Germinal center (tissue), 1 donor: ENCODE measurements at regions not wholly inside any gene's neighbourhood (a gene's known extent, or its start where the extent isn't known, plus 50 kb on each side); places are given as distances from the start of the nearest gene placed in this dataset.
"Not testable (repeated sequence)": the region's sequence is repeated elsewhere in the genome, so short reads cannot be mapped to it uniquely, and the experiment has no call there.

Source experiments
- DNase-seq: peaks from one replicate; pipeline ENCODE4 v3.0.0; 2012; ENCODE audit warnings: mixed read lengths, low spot score

DNA sequence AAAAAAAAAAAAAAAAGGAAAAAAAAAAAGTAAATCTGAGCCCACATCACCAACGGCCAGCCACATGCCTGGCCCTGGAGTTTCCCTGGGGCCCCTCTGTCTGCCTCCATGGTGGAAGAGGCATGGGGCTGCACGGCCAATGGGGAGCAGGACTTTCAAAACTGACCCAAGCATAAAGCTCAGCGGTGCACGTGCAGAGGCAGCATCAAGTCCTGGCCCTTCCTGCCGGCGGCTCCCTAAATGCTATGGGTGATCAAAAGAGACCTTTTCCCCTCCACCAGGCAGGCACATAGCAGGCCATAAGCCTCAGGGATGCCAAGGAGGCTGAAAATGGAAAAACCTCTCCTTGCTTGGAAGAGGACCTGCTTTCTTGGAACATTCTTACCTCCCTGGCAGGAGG, 94.3 kb downstream of the OAT start:
- no peak for DNase-seq

GRCh38 chr10:124323806-124324205, 94.9 kb downstream of the OAT start:
- DNase-seq: no peak

DNA sequence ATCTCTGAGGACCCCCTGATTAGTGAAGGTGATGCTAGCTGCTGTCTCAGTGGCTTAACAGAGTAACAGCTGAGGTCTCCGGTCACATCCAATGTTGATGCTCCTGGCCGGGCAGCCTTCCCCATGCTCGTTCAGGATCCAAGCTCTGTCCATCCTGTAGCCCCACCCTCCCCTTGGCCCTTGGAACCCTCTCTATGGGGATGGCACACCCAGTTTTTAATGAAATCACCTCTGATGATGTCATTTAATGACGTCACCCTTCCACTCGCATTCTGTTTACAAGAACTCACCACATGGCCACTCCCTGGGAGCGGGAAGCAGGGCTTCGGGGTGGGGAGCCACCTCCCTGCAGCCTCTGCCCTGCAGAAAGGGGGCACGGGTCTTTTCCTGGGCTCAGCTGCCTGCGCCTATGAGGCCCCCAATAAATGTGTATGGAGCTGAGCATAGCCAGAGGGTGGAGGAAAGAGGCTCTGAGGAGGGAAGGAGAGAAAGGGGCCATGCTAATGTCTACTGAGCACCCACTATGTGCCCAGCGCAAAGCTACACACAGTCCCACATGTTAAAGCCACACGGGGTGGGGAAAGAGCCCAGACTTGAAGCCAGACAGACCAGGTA, 95.5 kb downstream of the OAT start:
- DNase-seq: no peak

DNA sequence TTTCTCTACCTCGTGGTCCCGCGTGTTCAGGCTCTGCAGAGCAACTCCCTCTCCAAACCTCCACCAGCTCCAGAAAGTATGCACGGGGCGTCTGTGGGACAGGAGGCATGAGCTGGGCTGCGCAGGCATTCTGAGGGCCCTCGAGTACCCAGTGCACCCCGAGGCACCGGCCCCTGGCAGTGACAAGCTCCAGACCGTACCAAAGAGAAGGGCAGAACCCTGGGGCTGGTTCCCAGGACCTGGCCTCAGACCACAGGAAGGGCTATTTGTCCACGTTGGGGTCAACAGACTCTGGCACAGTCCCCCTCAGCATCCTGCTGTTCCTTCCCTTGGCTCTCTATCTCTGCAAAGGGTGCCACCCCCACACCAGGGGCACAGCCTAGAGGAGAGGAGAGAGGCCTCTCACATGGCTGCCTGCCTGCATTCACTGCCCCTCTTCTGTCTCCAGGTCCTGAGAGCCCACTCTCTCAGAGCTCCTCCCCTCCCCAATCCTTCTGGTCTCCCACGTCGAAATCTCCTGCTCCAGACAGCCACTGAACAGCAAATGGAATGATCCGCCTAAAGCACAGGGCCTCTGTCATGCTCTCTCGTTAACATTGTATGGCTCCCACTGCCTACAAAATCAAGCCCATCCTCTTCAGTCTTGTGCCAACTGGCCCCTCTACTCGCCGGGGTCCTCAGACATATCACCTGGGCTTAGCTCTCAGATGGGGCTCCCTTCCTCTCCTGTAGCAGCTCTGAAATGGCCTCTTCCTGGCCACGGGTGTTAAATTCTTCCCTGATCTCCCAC, 96.3 kb downstream of the OAT start:
- no peak for DNase-seq

DNA sequence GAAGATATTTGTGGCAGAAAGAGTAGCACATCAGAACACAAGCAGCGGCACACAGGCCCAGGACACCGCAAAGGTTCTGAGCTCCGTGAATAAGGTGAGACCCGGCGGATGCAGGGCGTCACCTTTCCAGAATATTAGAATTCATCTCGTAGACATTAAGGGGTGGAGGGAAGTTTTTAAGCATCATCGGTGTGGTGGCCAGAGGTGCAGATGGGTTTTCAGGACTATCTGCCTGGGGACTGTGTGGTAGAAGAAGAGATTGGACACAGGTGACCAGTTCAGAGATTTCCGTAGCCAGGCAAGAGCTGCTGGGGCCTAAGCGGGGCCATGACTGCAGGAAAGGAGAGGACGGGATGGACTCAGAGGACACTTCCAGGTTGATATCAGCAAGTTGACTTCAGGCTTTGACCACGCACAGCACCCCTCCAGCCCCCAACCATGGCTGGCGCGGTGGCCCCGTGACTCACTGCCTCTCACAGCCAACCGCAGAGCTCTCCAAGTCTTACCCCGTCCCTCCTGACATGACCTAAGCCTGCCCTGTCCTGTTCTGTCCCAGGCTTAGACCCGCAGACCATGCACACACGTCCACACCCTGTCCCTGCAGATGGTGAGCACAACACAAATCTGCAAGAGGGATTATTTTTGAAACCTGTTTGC, 97.2 kb downstream of the OAT start:
- no peak for DNase-seq

DNA sequence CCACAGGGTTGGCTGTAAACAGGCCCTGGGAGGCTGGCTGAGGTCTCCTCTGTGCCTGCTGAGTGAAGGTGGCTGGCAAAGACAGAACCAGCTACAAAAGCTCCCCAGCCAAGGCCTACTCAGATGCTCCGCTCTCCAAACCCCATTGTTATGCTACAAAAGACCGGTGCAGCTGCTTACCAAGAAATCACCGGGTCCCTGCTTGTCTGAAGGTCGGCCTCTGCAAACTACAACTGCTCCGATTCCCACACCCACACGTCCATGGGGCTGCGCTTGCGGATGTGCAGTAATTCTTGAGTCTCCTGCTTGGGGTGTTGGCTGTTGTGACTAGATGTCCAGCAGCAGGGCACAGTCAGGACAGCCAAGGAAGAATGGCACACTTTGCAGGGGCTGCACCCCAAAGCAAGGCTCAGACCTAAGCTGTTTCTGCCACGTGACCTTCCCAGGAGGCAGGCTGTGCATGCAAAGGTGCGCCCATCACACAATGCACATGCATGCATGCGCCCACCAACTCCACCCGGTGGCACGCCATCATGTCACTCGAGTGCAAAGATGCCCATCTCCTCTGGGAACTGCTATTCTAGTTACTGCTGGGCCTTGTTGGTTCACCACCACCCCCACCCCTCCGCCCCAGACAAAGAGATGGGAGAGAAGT, 97.8 kb downstream of the OAT start:
- no peak for DNase-seq

- no peak for DNase-seq
These were observed 98.8 kb downstream of the OAT start for GRCh38 chr10:124319926-124320391.

GRCh38 chr10:124319520-124319919, 99.2 kb downstream of the OAT start:
- DNase-seq: not testable (repeated sequence)

DNA sequence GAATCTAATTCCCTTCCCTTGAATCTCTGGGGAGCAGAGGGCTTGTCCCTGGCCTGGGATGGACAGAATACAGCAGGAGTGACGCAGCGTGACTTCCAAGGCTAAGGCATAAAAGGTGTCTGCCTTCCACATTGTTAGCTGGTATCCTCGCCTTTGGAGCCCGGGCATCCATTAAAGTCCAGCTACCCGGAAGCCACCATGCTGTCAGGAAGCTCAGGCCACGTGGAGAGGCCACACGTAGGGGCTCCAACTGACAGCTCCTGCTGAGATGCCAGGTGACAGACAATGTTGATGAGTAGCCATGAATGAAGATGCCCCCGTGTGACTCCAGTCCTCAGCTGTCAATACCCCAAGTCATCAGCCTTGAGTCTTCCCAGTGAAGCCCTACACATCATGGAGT, 99.9 kb downstream of the OAT start:
- DNase-seq: no peak

DNA sequence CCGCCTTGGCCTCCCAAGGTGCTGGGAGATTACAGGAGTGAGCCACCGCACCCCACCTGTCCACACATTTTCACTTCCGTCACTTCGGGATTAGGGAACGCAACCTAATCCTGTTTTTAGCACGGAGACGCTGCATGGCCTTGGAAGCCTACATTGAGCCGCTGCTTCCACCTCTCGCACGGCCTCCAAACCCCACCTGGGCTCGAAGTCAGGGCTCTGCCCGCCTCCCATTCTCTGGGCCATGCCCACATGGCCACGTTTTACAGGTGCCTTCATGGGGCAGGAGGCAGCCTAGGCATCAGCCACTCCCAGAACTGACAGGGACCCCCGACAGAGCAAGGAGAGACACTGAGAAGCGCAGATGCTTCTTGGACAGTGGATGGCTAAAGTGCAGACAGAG, 100.6 kb downstream of the OAT start:
- DNase-seq: no peak

DNA sequence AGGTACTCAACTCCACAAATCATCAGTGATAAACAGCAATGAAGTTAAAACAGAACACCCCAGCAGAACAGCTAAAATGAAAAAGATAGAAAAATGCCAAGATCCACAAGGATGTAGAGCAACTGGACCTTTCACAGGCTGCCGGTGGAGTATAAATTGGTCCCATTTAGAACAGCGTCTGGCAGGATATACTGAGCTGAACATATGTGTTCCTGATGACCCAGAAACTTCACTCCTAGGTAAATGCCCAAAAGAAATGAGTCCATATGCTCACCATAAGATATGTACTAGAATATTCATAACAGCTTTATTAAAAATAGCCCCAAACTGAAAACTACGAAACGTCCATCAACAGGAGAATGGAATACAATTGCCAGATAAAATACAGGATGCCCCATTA, 102.4 kb downstream of the OAT start:
- DNase-seq: no peak

GRCh38 chr10:124315591-124316270, 103.0 kb downstream of the OAT start:
- no peak for DNase-seq

DNA sequence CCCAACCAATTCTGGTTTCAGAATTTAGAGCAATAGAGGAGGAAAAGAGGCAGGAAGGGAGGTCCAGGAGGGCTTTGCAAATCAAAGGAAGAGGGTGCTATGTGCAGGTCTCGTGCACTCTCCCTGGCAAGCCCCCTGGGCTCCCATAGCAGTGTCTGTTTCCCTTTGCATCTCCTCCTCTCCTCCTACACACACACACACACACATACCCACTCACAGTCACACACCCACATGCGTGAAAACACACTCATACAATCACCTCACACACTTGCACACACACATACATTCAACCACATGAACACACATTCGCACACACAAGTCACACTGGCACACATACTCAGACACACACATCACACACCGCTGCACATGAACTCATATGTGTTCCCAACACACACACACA, 105.3 kb downstream of the OAT start:
- no peak for DNase-seq

DNA sequence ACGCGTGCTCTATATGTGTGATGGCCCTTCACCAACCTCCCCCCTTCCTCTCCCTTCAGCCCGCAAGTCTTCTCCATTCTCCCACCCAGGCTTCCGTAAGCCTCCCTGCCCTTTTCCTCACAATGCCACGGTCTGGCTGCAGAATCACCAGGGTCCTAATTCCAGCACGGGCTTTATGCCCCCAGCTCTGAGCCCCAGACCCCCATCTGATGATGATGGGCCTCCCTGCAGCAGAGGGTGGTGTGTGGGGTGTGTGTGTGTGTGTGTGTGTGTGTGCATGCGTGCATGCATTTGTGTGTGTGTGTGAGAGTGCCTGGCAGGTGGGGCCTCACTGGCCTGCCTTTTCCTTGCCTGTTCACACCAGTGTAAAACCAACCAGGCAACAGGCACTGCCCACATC, 109.9 kb downstream of the OAT start:
- no peak for DNase-seq

- no peak for DNase-seq
These were observed 110.6 kb downstream of the OAT start for GRCh38 chr10:124308056-124308645.

DNA sequence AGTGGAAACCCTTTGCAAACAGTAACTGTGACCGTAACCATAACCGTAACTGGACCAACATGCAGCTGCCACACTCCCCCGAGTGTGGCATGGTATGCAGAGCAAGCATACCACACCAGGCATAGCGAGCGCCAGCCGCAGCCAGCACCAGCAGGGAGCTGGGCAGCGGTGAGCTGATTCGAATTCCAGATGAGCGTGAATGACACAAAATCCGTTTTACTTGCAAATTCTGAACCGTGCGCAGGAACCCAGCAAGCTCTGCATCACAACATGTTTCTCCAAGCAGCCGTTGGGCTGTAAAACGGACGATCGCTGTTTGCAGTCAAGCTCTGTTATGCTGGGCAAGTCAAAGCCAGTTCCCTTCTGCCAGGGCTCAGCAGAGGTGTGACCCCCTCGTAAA, 111.1 kb downstream of the OAT start:
- DNase-seq: no peak

GRCh38 chr10:124306922-124307371, 111.8 kb downstream of the OAT start:
- no peak for DNase-seq

- DNase-seq: no peak
These were observed 112.2 kb downstream of the OAT start for GRCh38 chr10:124306520-124306919.

DNA sequence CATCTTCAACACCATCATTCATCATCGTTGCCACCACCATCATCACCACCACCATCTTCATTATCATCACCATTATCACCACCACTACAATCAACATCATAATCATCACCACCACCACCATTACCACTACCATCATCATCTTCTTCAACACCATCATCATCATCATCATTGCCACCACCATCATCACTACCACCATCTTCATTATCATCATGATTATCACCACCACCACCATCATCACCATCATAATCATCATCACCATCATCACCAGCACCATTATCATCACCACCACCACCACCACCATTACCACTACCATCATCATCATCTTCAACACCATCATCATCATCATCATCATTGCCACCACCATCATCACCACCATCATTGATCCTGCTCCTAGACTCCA, 112.7 kb downstream of the OAT start:
- no peak for DNase-seq

- DNase-seq: no peak
These were observed 113.6 kb downstream of the OAT start for GRCh38 chr10:124305131-124305530.

- DNase-seq: no peak
These were observed 114.9 kb downstream of the OAT start for GRCh38 chr10:124303662-124304418.
